Neural crest cell (in vitro differentiated cells): ENCODE measurements at regions not wholly inside any gene's neighbourhood (a gene's known extent, or its start where the extent isn't known, plus 50 kb on each side); places are given as distances from the start of the nearest gene placed in this dataset.

ENCODE experiments used
- DNase-seq: peaks from one replicate; pipeline ENCODE4 v3.0.0; 2021; ENCODE audit warnings: low read depth, mixed read lengths, low spot score
- H3K27ac Mint-ChIP-seq: one replicate; pipeline ENCODE4 v1.8.0; 2021; ENCODE audit warnings: mild to moderate bottlenecking, mixed read lengths; ENCODE audit not compliant: unreplicated experiment
- H3K27me3 Mint-ChIP-seq: 2 replicates; pipeline ENCODE4 v1.8.0; 2021; ENCODE audit warnings: low read depth, mild to moderate bottlenecking, mixed read lengths
- H3K36me3 Mint-ChIP-seq: 2 replicates; pipeline ENCODE4 v1.8.0; 2021; ENCODE audit warnings: low read depth, mild to moderate bottlenecking, mixed read lengths
- H3K4me1 Mint-ChIP-seq: 2 replicates; pipeline ENCODE4 v1.8.0; 2021; ENCODE audit warnings: mixed read lengths
- H3K4me3 Mint-ChIP-seq: one replicate; pipeline ENCODE4 v1.8.0; 2021; ENCODE audit warnings: mild to moderate bottlenecking, mixed read lengths
- H3K9me3 Mint-ChIP-seq: 2 replicates; pipeline ENCODE4 v1.8.0; 2021; ENCODE audit warnings: mixed read lengths
- CTCF ChIP-seq: fragments of 200-600 bp; sonication (generic); conservative IDR thresholded peaks from 2 replicates; pipeline ENCODE4 v1.5.0; 2021; ENCODE audit warnings: antibody characterized with exemption, mild to moderate bottlenecking

- no peak for TF ChIP-seq CTCF
- Mint-ChIP-seq H3K27me3 (no peaks in the 10 kb centered on the region), H3K4me3 (no peak overlapping the region), H3K27ac (no peak overlapping the region), H3K36me3 (no peaks in the 10 kb centered on the region), H3K9me3 (no peaks in the 10 kb centered on the region), H3K4me1 (peaks cover 7% of the 10 kb centered on the region)
- DNase-seq, result no peak
Measured at GRCh38 chr3:127033171-127033570, 50.3 kb downstream of the PLXNA1 start.

GRCh38 chr3:127033786-127034185 lies 50.9 kb downstream of the PLXNA1 start:
- no peak overlapping the region for H3K27ac Mint-ChIP-seq
- no peak for DNase-seq
- TF ChIP-seq CTCF, result no peak
- H3K36me3 Mint-ChIP-seq, result no peaks in the 10 kb centered on the region
- H3K4me1 Mint-ChIP-seq, result peaks cover 9% of the 10 kb centered on the region
- no peaks in the 10 kb centered on the region for H3K27me3 Mint-ChIP-seq
- H3K9me3 Mint-ChIP-seq, result no peaks in the 10 kb centered on the region
- no peak overlapping the region for H3K4me3 Mint-ChIP-seq

GRCh38 chr3:127034195-127034989 lies 51.5 kb downstream of the PLXNA1 start:
- Mint-ChIP-seq H3K4me1 (peaks cover 11% of the 10 kb centered on the region), H3K4me3 (no peak overlapping the region), H3K27ac (peak overlapping the region; percentile 6), H3K36me3 (no peaks in the 10 kb centered on the region), H3K27me3 (no peaks in the 10 kb centered on the region), H3K9me3 (no peaks in the 10 kb centered on the region)
- no peak for DNase-seq
- TF ChIP-seq CTCF, result no peak

GRCh38 chr3:127034990-127035652 lies 52.2 kb downstream of the PLXNA1 start:
- no peak for TF ChIP-seq CTCF
- Mint-ChIP-seq H3K4me1 (peaks cover 11% of the 10 kb centered on the region), H3K27me3 (no peaks in the 10 kb centered on the region), H3K4me3 (no peak overlapping the region), H3K36me3 (no peaks in the 10 kb centered on the region), H3K9me3 (no peaks in the 10 kb centered on the region), H3K27ac (peak overlapping the region; percentile 6)
- DNase-seq, result no peak

- TF ChIP-seq CTCF, result no peak
- DNase-seq, result no peak
Measured at GRCh38 chr3:127035677-127036076, 52.8 kb downstream of the PLXNA1 start.

More at GRCh38 chr3:127035677-127036076, 52.8 kb downstream of the PLXNA1 start:
- Mint-ChIP-seq H3K36me3 (no peaks in the 10 kb centered on the region), H3K27me3 (no peaks in the 10 kb centered on the region), H3K4me3 (no peak overlapping the region), H3K9me3 (no peaks in the 10 kb centered on the region), H3K4me1 (peaks cover 14% of the 10 kb centered on the region), H3K27ac (no peak overlapping the region)
